Activated T-helper 1 cell treated with Interleukin-2 at 50 U/mL for 16 hours (primary cell): ENCODE measurements at regions not wholly inside any gene's neighbourhood (a gene's known extent, or its start where the extent isn't known, plus 50 kb on each side); places are given as distances from the start of the nearest gene placed in this dataset.

Experiments
- DNase-seq: peaks from one replicate; pipeline ENCODE4 v3.0.0-alpha.2; 2020; ENCODE audit warnings: low read depth

DNA sequence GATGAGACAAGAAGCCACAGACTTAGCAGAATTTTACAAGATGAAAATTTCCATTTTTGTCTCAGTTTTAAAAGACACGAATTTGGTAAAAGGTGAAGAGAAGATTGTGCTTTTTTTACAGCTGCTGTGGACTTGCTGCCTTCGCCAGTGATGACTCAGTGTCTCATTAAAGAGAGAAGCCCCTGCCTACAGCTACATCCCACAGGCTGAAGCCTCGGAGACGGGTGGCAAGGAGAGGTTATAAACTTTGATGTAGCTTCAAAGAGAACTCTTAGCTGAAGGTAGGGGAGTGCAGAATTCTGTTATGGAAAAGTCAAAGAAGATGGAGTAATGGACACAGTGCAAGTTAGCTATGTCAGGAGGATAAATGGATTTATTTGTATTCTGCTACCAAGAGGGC lies 683.4 kb upstream of the ARGLU1 start:
- DNase-seq: no peak

GRCh38 chr13:107250628-107251027 lies 682.7 kb upstream of the ARGLU1 start:
- no peak for DNase-seq

DNA sequence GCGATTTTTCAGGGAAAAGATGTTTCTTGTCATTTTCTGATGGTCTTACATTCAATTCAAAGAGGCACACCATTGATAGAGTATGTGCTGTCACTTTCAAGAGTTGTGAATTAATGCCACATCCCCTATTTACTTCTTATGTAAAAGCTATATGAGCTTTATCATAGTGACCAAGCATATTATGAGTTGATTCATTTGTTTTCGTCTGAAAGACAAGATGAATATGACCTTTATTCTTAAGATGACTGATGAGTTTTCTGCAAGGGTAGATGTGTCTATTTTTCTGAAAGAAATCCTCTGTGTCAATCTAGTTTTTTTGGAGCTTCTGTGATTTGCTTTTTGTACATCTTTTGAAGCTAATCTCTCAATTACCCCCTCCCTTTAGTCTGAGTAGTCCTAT lies 676.3 kb upstream of the ARGLU1 start:
- no peak for DNase-seq

DNA sequence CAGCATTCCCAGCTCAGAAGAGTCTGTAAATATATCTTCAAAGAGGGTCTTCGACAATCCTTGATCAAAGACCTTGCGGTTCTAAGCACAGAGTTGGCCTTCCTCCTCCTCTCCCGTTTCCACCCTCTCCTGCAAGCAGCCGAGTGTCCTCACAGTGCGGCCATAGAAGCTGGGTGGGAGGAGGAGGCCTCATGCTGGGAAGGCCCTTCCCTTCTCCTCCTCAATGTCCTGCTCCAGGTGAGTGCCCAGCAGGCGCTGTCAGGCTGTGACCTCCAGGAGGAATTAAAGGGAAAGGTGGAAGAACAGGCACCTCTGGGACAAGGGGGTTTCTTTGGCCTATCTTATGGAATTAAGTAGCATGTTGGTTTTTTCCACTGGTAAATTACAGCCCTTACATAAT lies 674.2 kb upstream of the ARGLU1 start:
- no peak for DNase-seq

DNA sequence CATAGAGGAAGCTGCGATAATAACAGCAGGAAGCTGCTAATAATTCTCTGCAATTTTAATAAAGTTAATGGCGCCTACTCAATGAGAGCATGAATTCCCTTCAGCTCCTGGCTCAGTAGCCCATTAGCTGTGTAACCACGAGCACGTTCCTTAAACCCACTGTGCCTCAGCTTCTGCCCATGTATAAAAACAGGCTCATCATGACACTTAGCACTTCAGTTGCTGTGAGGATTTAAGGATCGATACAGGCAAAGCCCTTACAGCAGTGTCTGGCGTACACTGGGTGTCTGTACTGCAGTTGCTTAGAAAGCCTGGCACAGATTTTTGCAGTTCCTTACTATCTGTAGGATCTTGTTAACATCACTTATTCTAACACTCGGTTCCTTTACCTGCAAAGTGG lies 673.4 kb upstream of the ARGLU1 start:
- DNase-seq: no peak

DNA sequence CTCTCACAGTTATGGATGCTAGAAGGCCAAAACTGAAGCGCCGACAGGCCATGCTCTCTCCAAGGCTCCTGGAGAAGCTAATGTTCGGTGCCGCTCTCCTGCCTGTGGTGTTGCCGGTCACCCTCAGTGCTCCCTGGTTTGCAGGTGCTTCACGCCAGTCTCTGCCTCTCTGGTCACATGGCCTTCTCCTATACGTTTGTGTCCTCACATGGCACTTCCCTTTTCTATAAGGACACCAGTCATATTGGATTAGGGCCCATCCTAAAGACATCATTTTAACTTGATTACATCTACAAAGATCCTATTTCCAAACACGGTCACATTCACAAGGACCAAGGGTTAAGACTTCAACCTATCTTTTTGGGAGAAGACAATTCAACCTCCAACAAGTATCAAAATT lies 671.3 kb upstream of the ARGLU1 start:
- DNase-seq: no peak

- DNase-seq: no peak
Measured at GRCh38 chr13:107238262-107238981, 670.5 kb upstream of the ARGLU1 start.

- DNase-seq: no peak
Measured at GRCh38 chr13:107234319-107235073, 666.6 kb upstream of the ARGLU1 start.

- no peak for DNase-seq
Measured at GRCh38 chr13:107233541-107233940, 665.6 kb upstream of the ARGLU1 start.

- no peak for DNase-seq
Measured at GRCh38 chr13:107231944-107232343, 664.0 kb upstream of the ARGLU1 start.

- no peak for DNase-seq
Measured at GRCh38 chr13:107223867-107224266, 655.9 kb upstream of the ARGLU1 start.

GRCh38 chr13:107222597-107222996 lies 654.7 kb upstream of the ARGLU1 start:
- no peak for DNase-seq

GRCh38 chr13:107220245-107220644 lies 652.3 kb upstream of the ARGLU1 start:
- no peak for DNase-seq

DNA sequence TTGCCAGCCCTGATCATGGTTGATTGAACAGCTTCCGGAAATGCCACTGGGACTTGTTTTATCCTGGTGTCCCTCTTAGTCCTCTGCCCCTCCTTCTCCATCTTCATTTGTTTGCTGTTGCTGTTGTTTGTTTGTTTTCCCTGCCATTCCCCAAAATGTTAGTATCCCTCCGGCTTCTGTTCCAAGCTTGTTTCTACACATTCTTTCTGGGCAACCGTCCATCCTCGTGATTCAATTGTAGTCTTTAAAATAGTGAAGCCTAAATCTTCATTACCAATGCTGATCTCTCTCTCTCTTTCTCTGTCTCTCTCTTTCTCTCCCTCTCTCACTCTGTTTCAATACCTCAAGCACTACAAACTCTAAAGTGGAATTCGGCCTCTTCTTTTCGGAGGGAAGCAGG lies 649.3 kb upstream of the ARGLU1 start:
- no peak for DNase-seq

DNA sequence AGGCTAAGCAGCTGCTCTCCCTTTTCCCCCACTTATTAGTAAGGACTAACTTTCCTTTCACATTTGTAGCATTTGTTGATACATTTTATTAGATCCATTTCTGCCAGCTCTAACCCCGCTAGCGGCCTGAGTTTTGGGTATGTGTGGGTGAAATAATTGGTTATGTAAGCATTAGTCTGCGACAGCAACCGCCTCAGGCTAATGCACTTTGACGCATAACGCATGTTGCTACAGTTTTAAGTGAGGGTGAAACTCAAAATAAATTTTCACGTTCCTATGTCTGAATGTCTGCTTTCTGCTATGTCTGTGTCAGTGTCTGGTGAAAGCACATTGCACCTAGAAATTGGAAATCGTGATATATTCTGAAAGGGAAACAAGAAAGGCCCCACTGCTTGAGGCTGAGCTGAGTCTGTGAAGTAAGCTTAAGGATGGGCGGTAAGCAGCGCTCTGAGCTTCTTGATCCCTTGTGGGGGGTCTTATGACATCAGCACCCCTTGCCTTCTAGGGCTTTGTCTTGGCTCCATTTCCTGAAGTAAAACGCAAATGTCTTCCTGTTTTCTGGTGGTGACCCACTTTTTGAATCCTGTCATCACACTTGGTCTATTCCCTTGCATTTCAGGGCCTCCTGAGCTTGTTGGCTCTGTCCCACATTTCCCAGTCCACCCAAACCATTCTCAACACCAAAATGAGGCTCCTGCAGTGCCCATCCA lies 648.3 kb upstream of the ARGLU1 start:
- no peak for DNase-seq

DNA sequence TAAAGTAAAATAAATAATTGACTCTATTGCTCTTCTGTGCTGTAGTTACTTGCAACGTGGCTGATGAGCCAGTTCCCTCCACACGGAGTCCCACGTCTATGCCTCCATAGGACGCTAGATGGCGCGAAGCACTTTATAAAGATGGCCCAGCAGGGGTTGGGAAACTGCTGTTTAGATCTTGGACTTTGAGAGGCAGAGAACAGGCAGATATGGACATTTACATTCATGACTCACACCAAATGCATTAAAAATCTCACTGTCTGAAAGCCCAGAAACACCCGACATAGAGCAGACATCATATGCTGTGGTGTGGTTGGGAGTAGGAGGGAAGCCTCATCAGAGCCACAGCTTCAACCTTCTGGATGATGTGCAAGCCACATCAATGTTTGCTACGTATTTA lies 643.1 kb upstream of the ARGLU1 start:
- DNase-seq: no peak

DNA sequence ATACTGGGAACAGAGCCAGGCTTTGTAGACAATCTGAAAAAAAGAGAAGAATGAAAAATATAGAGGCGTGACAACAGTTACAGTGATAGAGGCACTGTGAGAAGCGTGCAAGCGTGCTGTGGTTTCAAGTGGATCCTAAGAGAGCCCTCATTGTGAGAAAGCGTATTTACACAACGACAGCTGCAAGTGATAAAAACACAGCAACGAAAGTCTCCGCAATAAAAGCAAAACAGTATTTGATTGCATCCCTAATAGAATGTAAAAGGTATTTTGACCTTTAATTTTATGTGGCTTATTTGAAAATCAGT lies 642.7 kb upstream of the ARGLU1 start:
- DNase-seq: no peak

DNA sequence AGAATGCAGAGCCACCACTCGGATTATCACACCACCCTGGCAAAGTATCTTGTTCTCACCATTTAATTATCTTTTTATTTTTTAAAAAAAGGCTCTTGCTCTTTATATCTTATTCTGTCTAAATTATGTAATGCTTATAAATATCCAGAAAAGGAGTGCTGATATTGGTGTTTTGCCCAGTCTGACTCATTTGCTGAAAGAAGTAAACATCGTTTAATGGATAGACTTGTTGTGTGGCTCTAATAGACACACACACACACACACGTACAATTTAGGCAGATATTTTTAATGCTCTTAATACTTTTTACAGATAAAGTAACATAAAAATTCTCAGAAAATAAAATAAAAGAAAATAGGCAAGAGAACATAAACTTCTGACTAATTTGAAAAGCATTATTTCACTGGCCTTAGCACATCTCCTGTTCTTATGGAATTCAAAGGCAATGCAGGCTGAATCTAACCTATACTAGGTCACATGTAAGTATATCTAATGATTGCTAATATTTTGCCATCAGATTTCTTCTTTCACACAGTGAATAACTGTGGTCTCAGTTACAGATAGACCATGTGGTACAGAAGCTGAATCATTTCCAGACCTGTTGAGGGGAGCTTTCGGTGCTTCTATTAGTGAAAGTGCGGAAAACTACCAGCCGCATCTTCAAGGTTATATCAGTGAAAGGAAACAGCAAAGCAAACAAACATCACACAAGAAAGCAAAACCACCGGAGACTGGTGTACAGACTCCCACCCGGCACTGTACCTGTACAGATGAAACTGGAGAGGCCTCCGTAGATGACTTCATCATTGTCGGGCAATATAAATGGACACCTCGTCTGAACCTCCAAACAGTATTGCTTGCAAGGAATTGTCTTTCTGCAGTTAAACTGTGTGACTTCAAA lies 642.1 kb upstream of the ARGLU1 start:
- DNase-seq: no peak

- no peak for DNase-seq
Measured at GRCh38 chr13:107208889-107209288, 641.0 kb upstream of the ARGLU1 start.

DNA sequence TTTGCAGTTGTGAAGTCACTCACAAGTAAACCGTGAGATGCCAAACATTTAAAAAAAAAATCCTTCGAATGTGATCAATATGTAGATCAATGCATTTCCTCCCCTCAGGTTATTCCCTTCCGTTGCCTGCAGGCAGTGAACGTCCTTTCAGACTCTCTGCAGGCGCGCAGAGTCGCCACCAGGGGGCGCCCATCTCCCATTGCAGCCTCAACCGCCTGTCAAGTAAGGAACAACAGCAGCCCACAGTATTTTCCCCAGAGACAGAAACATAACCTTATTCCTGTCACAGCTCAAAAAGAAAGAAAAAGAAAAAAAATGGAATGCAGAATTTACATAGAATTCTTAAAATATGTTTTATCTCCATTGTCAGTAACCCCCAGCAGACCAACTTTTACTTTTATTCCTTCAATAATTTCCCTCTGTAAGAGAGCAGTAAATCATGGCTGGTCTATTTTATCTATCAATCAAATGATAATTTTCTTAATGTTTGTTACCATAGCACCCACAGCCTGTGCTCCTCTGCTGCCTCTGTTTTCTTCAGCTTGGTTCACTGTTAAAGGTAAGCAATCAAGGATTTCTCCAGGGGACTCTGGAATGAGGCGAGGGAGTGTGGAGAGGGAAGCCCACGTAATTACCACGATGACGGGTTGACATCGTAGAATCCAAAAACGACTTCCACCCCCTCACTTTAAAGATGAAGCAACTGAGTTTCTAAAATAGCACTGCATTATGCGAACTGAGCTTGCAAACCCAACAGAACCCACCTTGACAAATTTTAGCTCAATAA lies 637.6 kb upstream of the ARGLU1 start:
- DNase-seq: peak; percentile 27

DNA sequence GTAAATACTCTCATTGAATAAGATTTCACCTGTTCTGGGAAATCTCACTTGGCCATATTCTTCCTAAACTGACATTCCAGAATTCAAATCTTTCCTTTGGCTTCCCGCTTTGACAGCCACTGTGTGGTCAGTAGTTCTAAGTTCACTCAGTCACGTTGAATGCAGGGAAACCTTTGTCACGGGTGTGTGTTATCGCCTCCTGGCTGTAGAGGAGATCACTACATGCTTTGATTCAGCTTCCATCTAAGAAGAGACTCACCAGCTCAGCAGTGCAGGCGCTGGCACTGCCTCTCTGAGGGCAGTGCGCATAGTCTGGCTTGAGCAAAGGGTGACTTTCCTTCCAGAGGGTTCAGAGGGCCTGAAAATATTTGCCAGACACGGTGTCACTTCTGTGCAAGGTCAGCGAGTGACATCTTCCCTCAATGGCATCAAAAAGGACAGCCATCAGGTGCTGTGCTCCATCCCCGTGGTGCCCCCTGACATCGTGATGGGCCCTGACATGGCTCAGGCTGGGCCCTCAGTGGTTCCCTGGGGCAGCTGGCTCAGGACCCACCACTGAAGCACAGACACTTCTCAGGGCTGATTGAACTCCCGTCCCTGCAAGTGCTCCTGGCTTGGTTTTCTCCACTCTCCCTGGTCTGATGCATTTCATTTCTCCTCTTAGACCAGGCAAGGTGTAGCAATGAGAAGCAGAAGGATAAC lies 635.4 kb upstream of the ARGLU1 start:
- DNase-seq: no peak
